Head of caudate nucleus (tissue), 42 donors: ENCODE measurements at regions not wholly inside any gene's neighbourhood (a gene's known extent, or its start where the extent isn't known, plus 50 kb on each side); places are given as distances from the start of the nearest gene placed in this dataset.

ENCODE experiments used
- DNase-seq, 42 donors: peaks; one replicate each; pipeline versions ENCODE4 v3.0.0 to v3.0.0-alpha.2; 2020 to 2021; ENCODE audit warnings: mixed read lengths in 7 of 42
- intact Hi-C: fragments of 100-400 bp; cut with DNase I; formaldehyde crosslinking; loops from one replicate; pipeline ENCODE4 v1.15.0; 2022

GRCh38 chr4:67256388-67257043 is 288.8 kb downstream of the CENPC start:
- no peak for DNase-seq
- intact Hi-C loops: no loop called here

- intact Hi-C loops: no loop called here
Observed at GRCh38 chr4:67250131-67250896, 295.0 kb downstream of the CENPC start.

GRCh38 chr4:67236788-67237187 is 308.5 kb downstream of the CENPC start:
- intact Hi-C loops: no loop called here
- DNase-seq: no peak

More at GRCh38 chr4:67250131-67250896, 295.0 kb downstream of the CENPC start:
- no peak for DNase-seq

DNA sequence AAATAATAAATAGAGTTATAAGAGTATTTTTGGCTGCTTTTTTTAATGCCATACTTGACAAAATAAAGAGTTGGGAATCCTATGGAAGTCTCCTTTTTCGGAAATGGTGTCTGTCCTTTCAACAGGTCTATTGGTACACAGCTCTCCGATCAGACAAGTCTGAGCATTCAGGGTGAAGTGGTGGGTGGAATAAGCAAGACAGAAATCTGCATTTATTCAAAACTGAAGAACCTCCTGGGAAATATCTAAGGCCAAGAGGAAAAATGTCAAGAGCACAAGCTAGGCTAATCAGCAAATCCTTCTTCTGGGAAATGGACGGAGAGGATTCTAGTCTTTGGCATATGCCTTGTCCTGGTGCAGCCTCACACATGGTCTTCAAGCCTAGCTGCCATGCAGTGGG is 309.0 kb downstream of the CENPC start:
- intact Hi-C loops: no loop called here
- DNase-seq: no peak

DNA sequence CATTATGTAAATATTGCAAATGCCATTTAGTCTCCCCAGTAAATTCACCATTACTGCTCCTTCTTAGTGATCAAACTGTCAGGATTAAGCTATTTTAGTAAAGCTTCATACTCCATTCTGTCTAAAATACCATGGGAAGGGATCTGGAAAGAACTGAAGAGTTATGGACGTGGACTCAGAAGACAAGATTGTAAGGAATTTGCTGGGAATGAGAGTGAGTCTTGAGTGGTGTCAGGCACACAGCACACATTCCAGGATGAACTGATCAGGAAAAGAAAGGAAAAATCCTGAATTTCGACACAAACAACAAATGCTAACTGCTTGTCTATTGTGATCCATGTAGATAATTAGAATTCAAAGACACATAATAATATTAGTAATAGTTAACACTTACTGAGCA is 311.0 kb downstream of the CENPC start:
- intact Hi-C loops: no loop called here
- no peak for DNase-seq

DNA sequence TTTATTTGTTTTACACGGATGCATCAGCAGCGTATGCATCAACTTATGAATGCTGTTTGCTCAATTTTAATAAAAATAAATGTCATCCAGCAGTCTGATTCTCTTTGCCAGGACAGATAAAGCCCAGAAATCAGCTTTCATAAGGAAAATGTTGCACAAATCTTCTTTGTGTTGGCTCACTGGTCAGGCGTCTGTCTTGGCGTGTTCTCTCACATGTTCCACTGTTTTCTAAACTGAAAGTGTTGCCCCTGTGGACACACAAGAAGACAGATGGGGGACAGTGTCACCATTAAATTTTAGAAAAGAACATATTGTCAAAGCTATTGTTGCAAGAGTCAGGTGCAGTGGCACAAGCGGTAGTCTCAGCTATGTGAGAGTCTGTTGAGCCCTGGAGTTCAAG is 316.2 kb downstream of the CENPC start:
- intact Hi-C loops: no loop called here
- DNase-seq: no peak

- DNase-seq: no peak
- intact Hi-C loops: no loop called here
Observed at GRCh38 chr4:67220861-67221260, 324.4 kb downstream of the CENPC start.

- intact Hi-C loops: no loop called here
Observed at GRCh38 chr4:67218883-67219282, 326.4 kb downstream of the CENPC start.

DNA sequence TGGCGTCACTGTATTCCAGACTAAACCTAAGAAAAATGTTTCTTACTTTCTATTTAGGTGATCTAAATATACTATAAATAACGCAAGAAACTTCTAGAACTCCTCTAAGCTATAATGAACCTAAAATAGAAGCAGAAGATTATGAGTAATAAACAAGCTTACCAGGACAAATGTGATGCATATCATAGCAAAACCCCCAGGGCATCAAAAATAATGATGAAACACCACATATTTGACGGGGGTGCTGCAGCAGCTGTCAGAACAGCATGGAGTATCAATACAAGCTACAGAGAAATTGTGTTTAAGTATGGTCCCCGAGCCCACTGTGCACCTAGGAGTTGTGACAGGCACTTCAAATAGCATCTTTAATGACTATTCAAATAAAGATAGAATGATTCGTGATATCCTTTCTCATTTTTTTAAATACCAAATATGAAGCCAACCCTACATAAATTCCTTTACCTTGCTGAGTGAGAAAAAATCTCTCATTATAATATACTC is 337.3 kb downstream of the CENPC start:
- DNase-seq: no peak
- intact Hi-C loops: no loop called here

More at GRCh38 chr4:67218883-67219282, 326.4 kb downstream of the CENPC start:
- DNase-seq: no peak

DNA sequence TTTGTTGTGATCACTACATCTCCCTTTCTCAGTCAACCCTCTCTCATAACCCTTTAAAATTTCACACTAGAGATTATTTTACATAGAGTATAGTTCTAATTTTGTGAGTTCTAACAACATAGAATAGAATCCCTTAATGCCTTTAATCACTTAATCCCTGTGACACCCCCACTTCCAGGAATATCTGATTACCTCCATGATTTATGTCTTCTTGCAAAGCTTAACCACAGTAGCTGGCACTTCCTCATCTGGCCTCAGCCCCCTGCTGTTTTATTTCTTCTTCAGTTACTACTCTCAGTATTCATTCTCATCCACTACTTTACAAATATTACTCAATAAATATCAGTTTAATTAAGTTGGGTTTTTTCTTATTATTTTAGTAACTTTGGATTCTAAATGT is 340.9 kb downstream of the CENPC start:
- intact Hi-C loops: no loop called here
- no peak for DNase-seq

- intact Hi-C loops: no loop called here
Observed at GRCh38 chr4:67201334-67201733, 344.0 kb downstream of the CENPC start.

DNA sequence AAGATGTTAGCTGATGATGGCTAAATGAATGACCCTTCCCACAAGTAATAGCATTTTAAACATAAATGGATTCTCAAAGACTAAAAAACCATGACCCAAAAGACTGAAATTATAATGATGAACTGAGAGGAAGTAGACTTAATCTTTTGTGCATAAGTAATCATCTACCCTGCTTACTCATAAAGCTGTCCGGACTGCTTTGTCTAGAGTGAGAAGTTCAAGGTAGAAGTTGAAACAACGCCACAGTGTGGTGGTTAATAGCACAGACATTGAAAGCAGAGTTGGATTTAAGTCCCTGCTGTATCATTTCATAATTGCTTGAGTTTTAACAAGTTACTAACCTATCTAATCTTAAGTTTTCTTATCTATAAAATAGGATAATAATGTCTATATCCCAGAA is 346.6 kb downstream of the CENPC start:
- DNase-seq: peak in 1 of 42 donors; percentile 7
- intact Hi-C loops: no loop called here

More at GRCh38 chr4:67201334-67201733, 344.0 kb downstream of the CENPC start:
- DNase-seq: no peak

GRCh38 chr4:67167849-67168248 is 377.5 kb downstream of the CENPC start:
- DNase-seq: no peak
- intact Hi-C loops: no loop called here

GRCh38 chr4:67162690-67163089 is 382.6 kb downstream of the CENPC start:
- intact Hi-C loops: no loop called here
- DNase-seq: no peak

- no peak for DNase-seq
- intact Hi-C loops: no loop called here
Observed at GRCh38 chr4:67161311-67161710, 384.0 kb downstream of the CENPC start.

- no peak for DNase-seq
- intact Hi-C loops: no loop called here
Observed at GRCh38 chr4:67160394-67160793, 384.9 kb downstream of the CENPC start.

GRCh38 chr4:67158666-67159065 is 386.6 kb downstream of the CENPC start:
- DNase-seq: no peak
- intact Hi-C loops: no loop called here

GRCh38 chr4:67152976-67153375 is 392.3 kb downstream of the CENPC start:
- DNase-seq: no peak
- intact Hi-C loops: no loop called here

DNA sequence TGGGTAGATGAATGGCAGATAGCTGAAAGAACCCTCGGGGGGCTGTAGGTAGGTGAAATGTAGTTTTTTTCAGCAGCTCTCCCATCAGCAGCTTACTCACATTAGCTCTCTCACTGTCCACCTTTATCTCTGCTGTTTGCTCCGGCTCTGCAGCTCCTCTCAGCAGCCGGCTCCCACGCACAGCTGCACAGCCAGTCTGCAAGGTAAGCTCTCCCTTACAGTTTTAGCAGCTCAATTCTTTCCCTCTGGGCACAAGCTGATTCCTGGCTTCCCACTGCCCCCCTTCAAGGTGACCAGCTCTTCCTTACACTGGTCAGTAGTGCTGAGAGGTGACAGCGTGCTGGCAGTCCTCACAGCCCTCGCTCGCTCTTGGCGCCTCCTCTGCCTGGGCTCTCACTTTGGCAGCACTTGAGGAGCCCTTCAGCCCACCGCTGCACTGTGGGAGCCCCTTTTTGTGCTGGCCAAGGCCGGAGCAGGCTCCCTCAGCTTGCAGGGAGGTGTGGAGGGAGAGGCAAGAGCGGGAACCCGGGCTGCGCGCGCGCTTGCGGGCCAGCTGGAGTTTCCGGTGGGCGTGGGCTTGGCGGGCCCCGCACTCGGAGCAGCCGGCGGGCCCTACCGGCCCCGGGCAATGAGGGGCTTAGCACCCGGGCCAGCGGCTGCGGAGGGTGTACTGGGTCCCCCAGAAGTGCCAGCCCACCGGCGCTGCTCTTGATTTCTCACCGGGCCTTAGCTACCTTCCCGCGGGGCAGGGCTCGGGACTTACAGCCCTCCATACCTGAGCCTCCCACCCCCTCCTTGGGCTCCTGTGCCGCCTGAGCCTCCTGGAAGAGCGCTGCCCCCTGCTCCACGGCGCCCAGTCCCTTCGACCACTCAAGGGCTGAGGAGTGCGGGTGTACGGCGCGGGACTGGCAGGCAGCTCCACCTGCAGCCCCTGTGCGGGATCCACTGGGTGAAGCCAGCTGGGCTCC is 393.6 kb downstream of the CENPC start:
- no peak for DNase-seq
- intact Hi-C loops: no loop called here

- no peak for DNase-seq
- intact Hi-C loops: no loop called here
Observed at GRCh38 chr4:67141586-67141985, 403.7 kb downstream of the CENPC start.
